ENCODE measurements at regions not wholly inside any gene's neighbourhood (a gene's known extent, or its start where the extent isn't known, plus 50 kb on each side); places are given as distances from the start of the nearest gene placed in this dataset.

- POLR2A ChIA-PET, result no interaction called here
- TF ChIP-seq ELF1 (IDR thresholded peaks at IDR 0.05) (no peak), SIN3A (IDR thresholded peaks at IDR 0.05; ENCODE audit: borderline replicate concordance, low read depth, low read length) (no peak), FOXM1 (IDR thresholded peaks at IDR 0.05; ENCODE audit: low read depth) (no peak), GATA2 (CRISPR knock-in tag; IDR thresholded peaks at IDR 0.05) (no peak), USF2 (IDR thresholded peaks at IDR 0.05; ENCODE audit: borderline replicate concordance, low read depth, low read length) (no peak), NFIC (IDR thresholded peaks at IDR 0.05; ENCODE audit: borderline replicate concordance) (no peak), MAX (IDR thresholded peaks at IDR 0.05; ENCODE audit: low read depth) (no peak), CHD2 (IDR thresholded peaks at IDR 0.05; ENCODE audit: low read length, partially characterized antibody) (no peak), POLR2AphosphoS5 (IDR thresholded peaks at IDR 0.05; ENCODE audit: low read depth, low read length) (no peak), ZBTB33 (IDR thresholded peaks at IDR 0.05; ENCODE audit: borderline replicate concordance, low read depth) (no peak), TCF12 (IDR thresholded peaks at IDR 0.05) (no peak), FOXJ3 (CRISPR knock-in tag; IDR thresholded peaks at IDR 0.05) (no peak), EZH2phosphoT487 (IDR thresholded peaks at IDR 0.05; ENCODE audit: borderline replicate concordance, low read depth) (no peak), RAD21 (IDR thresholded peaks at IDR 0.05; ENCODE audit: low read length) (no peak), MXI1 (IDR thresholded peaks at IDR 0.05; ENCODE audit: low read depth, low read length) (no peak), USF1 (IDR thresholded peaks at IDR 0.05; ENCODE audit: borderline replicate concordance, low read depth) (no peak), TEAD4 (IDR thresholded peaks at IDR 0.05; ENCODE audit: borderline replicate concordance, insufficient read depth) (no peak), FOSL2 (IDR thresholded peaks at IDR 0.05; ENCODE audit: borderline replicate concordance, low read depth) (no peak), EP300 (IDR thresholded peaks at IDR 0.05; ENCODE audit: borderline replicate concordance in 1 of 2, low read depth in 1 of 2, low read length in 1 of 2) (no peak), RCOR1 (IDR thresholded peaks at IDR 0.05; ENCODE audit: low read length) (no peak)
- no peak overlapping the region for H3K9ac ChIP-seq
- H3K79me2 ChIP-seq (ENCODE audit: insufficient read depth), result no peaks in the 10 kb centered on the region
- no peak overlapping the region for H3K27ac ChIP-seq (ENCODE audit: low read depth in 2 of 2, low read length in 1 of 2)
- no peaks in the 10 kb centered on the region for H3K27me3 ChIP-seq (ENCODE audit: insufficient read depth)
- no peak overlapping the region for H3K4me2 ChIP-seq
- H3K36me3 ChIP-seq (replicated peaks in 1 of 2; ENCODE audit: control insufficient read depth in 1 of 2, insufficient read depth in 2 of 2, low read length in 1 of 2), result no peaks in the 10 kb centered on the region
- H4K20me1 ChIP-seq (ENCODE audit: insufficient read depth), result no peaks in the 10 kb centered on the region
- CTCF ChIA-PET, result no interaction called here
- no peaks in the 10 kb centered on the region for H3K9me2 ChIP-seq
- no peak overlapping the region for H3K4me3 ChIP-seq (ENCODE audit: low read depth in 2 of 2, low read length in 1 of 2)
- no peak for DNase-seq
- no peak overlapping the region for H2AFZ ChIP-seq (ENCODE audit: low read depth)
- H3K9me3 ChIP-seq, result no peaks in the 10 kb centered on the region
- H3F3A ChIP-seq (replicated peaks; ENCODE audit: insufficient read depth), result no peaks in the 10 kb centered on the region
- no peaks in the 10 kb centered on the region for H3K4me1 ChIP-seq (ENCODE audit: control insufficient read depth in 1 of 2, insufficient read depth in 2 of 2, low read depth in 1 of 2, low read length in 1 of 2)
- 46% methylated on average over 8 of the region's 9 CpGs for WGBS (ENCODE audit: low lambda C conversion rate)
These were observed 268.8 kb upstream of the SKOR2 start for GRCh38 chr18:47520263-47520662.

Measured in SK-N-SH (cell line).